ENCODE measurements at regions not wholly inside any gene's neighbourhood (a gene's known extent, or its start where the extent isn't known, plus 50 kb on each side); places are given as distances from the start of the nearest gene placed in this dataset.

- no peak for TF ChIP-seq ZNF331 (CRISPR knock-in tag; IDR thresholded peaks at IDR 0.05; ENCODE audit: low read depth)
- H3F3A ChIP-seq (replicated peaks; ENCODE audit: low read depth), result no peaks in the 10 kb centered on the region
- Mint-ChIP-seq H3K4me3 (no peak overlapping the region), H3K4me1 (no peaks in the 10 kb centered on the region; the same call in 2 of the 3 replicates), H3K9me3 (no peaks in the 10 kb centered on the region), H3K36me3 (ENCODE audit: low read depth) (no peaks in the 10 kb centered on the region), H3K27ac (no peak overlapping the region), H3K27me3 (ENCODE audit: insufficient read depth, low read depth, poor library complexity) (no peaks in the 10 kb centered on the region)
- H3K4me3 ChIP-seq, result no peak overlapping the region
- no peak overlapping the region for H2AFZ ChIP-seq
- no peak for ATAC-seq
- H3K4me1 ChIP-seq (ENCODE audit: insufficient read depth), result no peaks in the 10 kb centered on the region
- H3K79me2 ChIP-seq (replicated peaks; ENCODE audit: insufficient read depth), result no peaks in the 10 kb centered on the region
- H3K27ac ChIP-seq (ENCODE audit: low read depth), result no peak overlapping the region
- H3K4me2 ChIP-seq, result no peak overlapping the region
- no peaks in the 10 kb centered on the region for H3K27me3 ChIP-seq (ENCODE audit: insufficient read depth)
- H3K36me3 ChIP-seq (ENCODE audit: insufficient read depth), result no peaks in the 10 kb centered on the region
- no peaks in the 10 kb centered on the region for H4K20me1 ChIP-seq (replicated peaks; ENCODE audit: insufficient read depth)
- no peak for DNase-seq (ENCODE audit: low spot score)
- H3K9me2 ChIP-seq (ENCODE audit: insufficient read depth), result no peaks in the 10 kb centered on the region
These were observed 65.7 kb upstream of the NAV2 start for GRCh38 chr11:19646921-19647320.

GRCh38 chr11:19646308-19646707, 66.3 kb upstream of the NAV2 start:
- no peaks in the 10 kb centered on the region for H3K79me2 ChIP-seq (replicated peaks; ENCODE audit: insufficient read depth)
- ATAC-seq, result no peak
- TF ChIP-seq CTCF (conservative IDR thresholded peaks at IDR 0.05; ENCODE audit: low read depth in 2 of 2) (no peak), ZNF331 (CRISPR knock-in tag; IDR thresholded peaks at IDR 0.05; ENCODE audit: low read depth) (no peak), EZH2 (IDR thresholded peaks at IDR 0.05; ENCODE audit: low read depth, unreplicated experiment) (no peak), POLR2AphosphoS5 (IDR thresholded peaks at IDR 0.05; ENCODE audit: low read depth) (no peak), STAT1 (IDR thresholded peaks at IDR 0.05; ENCODE audit: unreplicated experiment) (no peak), NANOG (IDR thresholded peaks at IDR 0.05; ENCODE audit: borderline replicate concordance) (no peak), ETS1 (IDR thresholded peaks at IDR 0.05) (no peak), ZNF114 (CRISPR knock-in tag; IDR thresholded peaks at IDR 0.05) (no peak)
- TF ChIP-seq, protein P1, sequence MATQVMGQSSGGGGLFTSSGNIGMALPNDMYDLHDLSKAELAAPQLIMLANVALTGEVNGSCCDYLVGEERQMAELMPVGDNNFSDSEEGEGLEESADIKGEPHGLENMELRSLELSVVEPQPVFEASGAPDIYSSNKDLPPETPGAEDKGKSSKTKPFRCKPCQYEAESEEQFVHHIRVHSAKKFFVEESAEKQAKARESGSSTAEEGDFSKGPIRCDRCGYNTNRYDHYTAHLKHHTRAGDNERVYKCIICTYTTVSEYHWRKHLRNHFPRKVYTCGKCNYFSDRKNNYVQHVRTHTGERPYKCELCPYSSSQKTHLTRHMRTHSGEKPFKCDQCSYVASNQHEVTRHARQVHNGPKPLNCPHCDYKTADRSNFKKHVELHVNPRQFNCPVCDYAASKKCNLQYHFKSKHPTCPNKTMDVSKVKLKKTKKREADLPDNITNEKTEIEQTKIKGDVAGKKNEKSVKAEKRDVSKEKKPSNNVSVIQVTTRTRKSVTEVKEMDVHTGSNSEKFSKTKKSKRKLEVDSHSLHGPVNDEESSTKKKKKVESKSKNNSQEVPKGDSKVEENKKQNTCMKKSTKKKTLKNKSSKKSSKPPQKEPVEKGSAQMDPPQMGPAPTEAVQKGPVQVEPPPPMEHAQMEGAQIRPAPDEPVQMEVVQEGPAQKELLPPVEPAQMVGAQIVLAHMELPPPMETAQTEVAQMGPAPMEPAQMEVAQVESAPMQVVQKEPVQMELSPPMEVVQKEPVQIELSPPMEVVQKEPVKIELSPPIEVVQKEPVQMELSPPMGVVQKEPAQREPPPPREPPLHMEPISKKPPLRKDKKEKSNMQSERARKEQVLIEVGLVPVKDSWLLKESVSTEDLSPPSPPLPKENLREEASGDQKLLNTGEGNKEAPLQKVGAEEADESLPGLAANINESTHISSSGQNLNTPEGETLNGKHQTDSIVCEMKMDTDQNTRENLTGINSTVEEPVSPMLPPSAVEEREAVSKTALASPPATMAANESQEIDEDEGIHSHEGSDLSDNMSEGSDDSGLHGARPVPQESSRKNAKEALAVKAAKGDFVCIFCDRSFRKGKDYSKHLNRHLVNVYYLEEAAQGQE (IDR thresholded peaks at IDR 0.05; ENCODE audit: unreplicated experiment), result no peak
- TF ChIP-seq, protein P2, sequence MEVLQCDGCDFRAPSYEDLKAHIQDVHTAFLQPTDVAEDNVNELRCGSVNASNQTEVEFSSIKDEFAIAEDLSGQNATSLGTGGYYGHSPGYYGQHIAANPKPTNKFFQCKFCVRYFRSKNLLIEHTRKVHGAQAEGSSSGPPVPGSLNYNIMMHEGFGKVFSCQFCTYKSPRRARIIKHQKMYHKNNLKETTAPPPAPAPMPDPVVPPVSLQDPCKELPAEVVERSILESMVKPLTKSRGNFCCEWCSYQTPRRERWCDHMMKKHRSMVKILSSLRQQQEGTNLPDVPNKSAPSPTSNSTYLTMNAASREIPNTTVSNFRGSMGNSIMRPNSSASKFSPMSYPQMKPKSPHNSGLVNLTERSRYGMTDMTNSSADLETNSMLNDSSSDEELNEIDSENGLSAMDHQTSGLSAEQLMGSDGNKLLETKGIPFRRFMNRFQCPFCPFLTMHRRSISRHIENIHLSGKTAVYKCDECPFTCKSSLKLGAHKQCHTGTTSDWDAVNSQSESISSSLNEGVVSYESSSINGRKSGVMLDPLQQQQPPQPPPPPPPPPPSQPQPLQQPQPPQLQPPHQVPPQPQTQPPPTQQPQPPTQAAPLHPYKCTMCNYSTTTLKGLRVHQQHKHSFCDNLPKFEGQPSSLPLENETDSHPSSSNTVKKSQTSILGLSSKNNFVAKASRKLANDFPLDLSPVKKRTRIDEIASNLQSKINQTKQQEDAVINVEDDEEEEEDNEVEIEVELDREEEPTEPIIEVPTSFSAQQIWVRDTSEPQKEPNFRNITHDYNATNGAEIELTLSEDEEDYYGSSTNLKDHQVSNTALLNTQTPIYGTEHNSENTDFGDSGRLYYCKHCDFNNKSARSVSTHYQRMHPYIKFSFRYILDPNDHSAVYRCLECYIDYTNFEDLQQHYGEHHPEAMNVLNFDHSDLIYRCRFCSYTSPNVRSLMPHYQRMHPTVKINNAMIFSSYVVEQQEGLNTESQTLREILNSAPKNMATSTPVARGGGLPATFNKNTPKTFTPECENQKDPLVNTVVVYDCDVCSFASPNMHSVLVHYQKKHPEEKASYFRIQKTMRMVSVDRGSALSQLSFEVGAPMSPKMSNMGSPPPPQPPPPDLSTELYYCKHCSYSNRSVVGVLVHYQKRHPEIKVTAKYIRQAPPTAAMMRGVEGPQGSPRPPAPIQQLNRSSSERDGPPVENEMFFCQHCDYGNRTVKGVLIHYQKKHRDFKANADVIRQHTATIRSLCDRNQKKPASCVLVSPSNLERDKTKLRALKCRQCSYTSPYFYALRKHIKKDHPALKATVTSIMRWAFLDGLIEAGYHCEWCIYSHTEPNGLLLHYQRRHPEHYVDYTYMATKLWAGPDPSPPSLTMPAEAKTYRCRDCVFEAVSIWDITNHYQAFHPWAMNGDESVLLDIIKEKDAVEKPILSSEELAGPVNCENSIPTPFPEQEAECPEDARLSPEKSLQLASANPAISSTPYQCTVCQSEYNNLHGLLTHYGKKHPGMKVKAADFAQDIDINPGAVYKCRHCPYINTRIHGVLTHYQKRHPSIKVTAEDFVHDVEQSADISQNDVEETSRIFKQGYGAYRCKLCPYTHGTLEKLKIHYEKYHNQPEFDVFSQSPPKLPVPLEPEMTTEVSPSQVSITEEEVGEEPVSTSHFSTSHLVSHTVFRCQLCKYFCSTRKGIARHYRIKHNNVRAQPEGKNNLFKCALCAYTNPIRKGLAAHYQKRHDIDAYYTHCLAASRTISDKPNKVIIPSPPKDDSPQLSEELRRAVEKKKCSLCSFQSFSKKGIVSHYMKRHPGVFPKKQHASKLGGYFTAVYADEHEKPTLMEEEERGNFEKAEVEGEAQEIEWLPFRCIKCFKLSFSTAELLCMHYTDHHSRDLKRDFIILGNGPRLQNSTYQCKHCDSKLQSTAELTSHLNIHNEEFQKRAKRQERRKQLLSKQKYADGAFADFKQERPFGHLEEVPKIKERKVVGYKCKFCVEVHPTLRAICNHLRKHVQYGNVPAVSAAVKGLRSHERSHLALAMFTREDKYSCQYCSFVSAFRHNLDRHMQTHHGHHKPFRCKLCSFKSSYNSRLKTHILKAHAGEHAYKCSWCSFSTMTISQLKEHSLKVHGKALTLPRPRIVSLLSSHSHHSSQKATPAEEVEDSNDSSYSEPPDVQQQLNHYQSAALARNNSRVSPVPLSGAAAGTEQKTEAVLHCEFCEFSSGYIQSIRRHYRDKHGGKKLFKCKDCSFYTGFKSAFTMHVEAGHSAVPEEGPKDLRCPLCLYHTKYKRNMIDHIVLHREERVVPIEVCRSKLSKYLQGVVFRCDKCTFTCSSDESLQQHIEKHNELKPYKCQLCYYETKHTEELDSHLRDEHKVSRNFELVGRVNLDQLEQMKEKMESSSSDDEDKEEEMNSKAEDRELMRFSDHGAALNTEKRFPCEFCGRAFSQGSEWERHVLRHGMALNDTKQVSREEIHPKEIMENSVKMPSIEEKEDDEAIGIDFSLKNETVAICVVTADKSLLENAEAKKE (CRISPR knock-in tag; IDR thresholded peaks at IDR 0.05), result no peak

More at GRCh38 chr11:19646308-19646707, 66.3 kb upstream of the NAV2 start:
- no peaks in the 10 kb centered on the region for H4K20me1 ChIP-seq (replicated peaks; ENCODE audit: insufficient read depth)
- no peak overlapping the region for H3K27ac ChIP-seq (ENCODE audit: low read depth)
- H3K4me1 Mint-ChIP-seq, result no peaks in the 10 kb centered on the region; the same call in 2 of the 3 replicates
- H3K36me3 ChIP-seq (ENCODE audit: insufficient read depth), result no peaks in the 10 kb centered on the region
- H3K36me3 Mint-ChIP-seq (ENCODE audit: low read depth), result no peaks in the 10 kb centered on the region
- H3K4me3 Mint-ChIP-seq, result no peak overlapping the region
- DNase-seq (ENCODE audit: low spot score), result no peak
- no peaks in the 10 kb centered on the region for H3K9me3 Mint-ChIP-seq
- H3F3A ChIP-seq (replicated peaks; ENCODE audit: low read depth), result no peaks in the 10 kb centered on the region
- H3K27ac Mint-ChIP-seq, result no peak overlapping the region
- H3K4me1 ChIP-seq (ENCODE audit: insufficient read depth), result no peaks in the 10 kb centered on the region
- H2AFZ ChIP-seq, result no peak overlapping the region
- H3K27me3 Mint-ChIP-seq (ENCODE audit: insufficient read depth, low read depth, poor library complexity), result no peaks in the 10 kb centered on the region
- no peak overlapping the region for H3K4me3 ChIP-seq
- H3K4me2 ChIP-seq, result no peak overlapping the region
- H3K9me2 ChIP-seq (ENCODE audit: insufficient read depth), result no peaks in the 10 kb centered on the region
- no peaks in the 10 kb centered on the region for H3K27me3 ChIP-seq (ENCODE audit: insufficient read depth)
